IPS-18c (cell line): ENCODE measurements at regions not wholly inside any gene's neighbourhood (a gene's known extent, or its start where the extent isn't known, plus 50 kb on each side); places are given as distances from the start of the nearest gene placed in this dataset.
"Not testable (repeated sequence)": the region's sequence is repeated elsewhere in the genome, so short reads cannot be mapped to it uniquely, and the experiment has no call there.

Source experiments
- H3K4me3 ChIP-seq: 2 replicates; pipeline ENCODE4 v1.7.0; 2013; ENCODE audit warnings: low read depth, mild to moderate bottlenecking, low read length, moderate library complexity; ENCODE audit not compliant: insufficient read depth
- H3K9me3 ChIP-seq: one replicate; pipeline ENCODE4 v1.6.1; 2013; ENCODE audit warnings: mild to moderate bottlenecking, low read length, moderate library complexity; ENCODE audit not compliant: control insufficient read depth, insufficient read depth

GRCh38 chr5:106094839-106095238 lies 1575.9 kb downstream of the EFNA5 start:
- no peak overlapping the region for H3K4me3 ChIP-seq
- no peaks in the 10 kb centered on the region for H3K9me3 ChIP-seq

- Histone ChIP-seq H3K9me3 (no peaks in the 10 kb centered on the region), H3K4me3 (no peak overlapping the region)
These were observed 1576.5 kb downstream of the EFNA5 start for GRCh38 chr5:106094204-106094607.

- no peaks in the 10 kb centered on the region for H3K9me3 ChIP-seq
These were observed 1577.6 kb downstream of the EFNA5 start for GRCh38 chr5:106093134-106093533.

GRCh38 chr5:106092455-106092854 lies 1578.3 kb downstream of the EFNA5 start:
- Histone ChIP-seq H3K4me3 (no peak overlapping the region), H3K9me3 (no peaks in the 10 kb centered on the region)

More at GRCh38 chr5:106093134-106093533, 1577.6 kb downstream of the EFNA5 start:
- no peak overlapping the region for H3K4me3 ChIP-seq

GRCh38 chr5:106089073-106089472 lies 1581.7 kb downstream of the EFNA5 start:
- H3K9me3 ChIP-seq: no peaks in the 10 kb centered on the region
- H3K4me3 ChIP-seq: no peak overlapping the region

- no peak overlapping the region for H3K4me3 ChIP-seq
- H3K9me3 ChIP-seq: no peaks in the 10 kb centered on the region
These were observed 1582.3 kb downstream of the EFNA5 start for GRCh38 chr5:106088462-106088861.

- Histone ChIP-seq H3K9me3 (no peaks in the 10 kb centered on the region), H3K4me3 (0 out of 2 replicates have a peak overlapping the region, but pooled peaks have one; percentile 12)
These were observed 1584.4 kb downstream of the EFNA5 start for GRCh38 chr5:106086352-106086751.

GRCh38 chr5:106085556-106085955 lies 1585.2 kb downstream of the EFNA5 start:
- no peaks in the 10 kb centered on the region for H3K9me3 ChIP-seq

GRCh38 chr5:106085136-106085535 lies 1585.6 kb downstream of the EFNA5 start:
- H3K4me3 ChIP-seq: no peak overlapping the region
- no peaks in the 10 kb centered on the region for H3K9me3 ChIP-seq

More at GRCh38 chr5:106085556-106085955, 1585.2 kb downstream of the EFNA5 start:
- no peak overlapping the region for H3K4me3 ChIP-seq

GRCh38 chr5:106080535-106080934 lies 1590.2 kb downstream of the EFNA5 start:
- no peak overlapping the region for H3K4me3 ChIP-seq
- H3K9me3 ChIP-seq: no peaks in the 10 kb centered on the region

GRCh38 chr5:106076655-106077054 lies 1594.1 kb downstream of the EFNA5 start:
- Histone ChIP-seq H3K4me3 (no peak overlapping the region), H3K9me3 (no peaks in the 10 kb centered on the region)

- Histone ChIP-seq H3K4me3 (no peak overlapping the region), H3K9me3 (no peaks in the 10 kb centered on the region)
These were observed 1598.5 kb downstream of the EFNA5 start for GRCh38 chr5:106072208-106072607.

GRCh38 chr5:106047341-106047740 lies 1623.4 kb downstream of the EFNA5 start:
- Histone ChIP-seq H3K9me3 (no peaks in the 10 kb centered on the region), H3K4me3 (no peak overlapping the region)

GRCh38 chr5:106032069-106032468 lies 1638.7 kb downstream of the EFNA5 start:
- H3K4me3 ChIP-seq: not testable (repeated sequence)

GRCh38 chr5:106028314-106028713 lies 1642.4 kb downstream of the EFNA5 start:
- H3K4me3 ChIP-seq: no peak overlapping the region
- H3K9me3 ChIP-seq: no peaks in the 10 kb centered on the region

More at GRCh38 chr5:106032069-106032468, 1638.7 kb downstream of the EFNA5 start:
- H3K9me3 ChIP-seq: not testable (repeated sequence)

GRCh38 chr5:106020894-106021293 lies 1649.8 kb downstream of the EFNA5 start:
- Histone ChIP-seq H3K9me3 (no peaks in the 10 kb centered on the region), H3K4me3 (no peak overlapping the region)

- Histone ChIP-seq H3K9me3 (no peaks in the 10 kb centered on the region), H3K4me3 (no peak overlapping the region)
These were observed 1651.5 kb downstream of the EFNA5 start for GRCh38 chr5:106019261-106019660.

GRCh38 chr5:106017243-106017857 lies 1653.4 kb downstream of the EFNA5 start:
- Histone ChIP-seq H3K4me3 (no peak overlapping the region), H3K9me3 (no peaks in the 10 kb centered on the region)

- Histone ChIP-seq H3K9me3 (no peaks in the 10 kb centered on the region), H3K4me3 (no peak overlapping the region)
These were observed 1656.5 kb downstream of the EFNA5 start for GRCh38 chr5:106014262-106014661.
